ENCODE measurements at regions not wholly inside any gene's neighbourhood (a gene's known extent, or its start where the extent isn't known, plus 50 kb on each side); places are given as distances from the start of the nearest gene placed in this dataset.

DNA sequence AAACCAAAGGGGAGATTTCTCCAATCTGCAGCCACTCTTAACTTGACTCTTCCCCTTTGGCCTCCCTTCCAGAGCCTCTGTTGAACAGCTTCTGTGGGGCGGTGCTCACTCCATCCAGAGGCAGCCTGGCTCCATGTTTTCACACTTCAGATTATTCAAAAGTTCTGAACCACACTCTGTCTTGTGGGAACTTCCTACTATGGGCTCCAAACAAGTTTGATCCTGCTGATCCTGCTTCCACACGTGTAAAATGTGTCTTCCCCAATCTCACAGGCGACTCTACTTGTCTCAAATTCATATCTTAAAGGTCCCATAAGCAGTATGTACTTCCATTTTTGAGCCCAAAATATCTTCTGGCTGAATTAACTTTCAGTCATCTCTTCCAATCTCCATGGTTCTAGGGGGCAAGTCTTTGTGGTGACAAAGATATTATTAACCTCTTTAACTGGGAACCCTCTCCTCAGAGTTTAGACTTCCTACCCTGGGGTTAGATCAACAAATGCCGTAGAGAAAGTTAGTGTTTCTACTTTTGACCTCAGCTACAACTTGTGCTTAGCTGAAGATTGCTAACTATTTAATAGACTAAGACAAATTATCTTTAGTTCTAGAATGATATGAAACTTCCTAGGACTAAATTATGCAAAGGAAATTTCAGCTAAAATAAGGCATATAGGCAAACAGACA is 176.3 kb upstream of the BCL6 start:
- ChIA-PET CTCF (interaction anchor here (0.6 to 2.2 kb wide), 5 partner anchors 166 to 361 kb away, joined by 3 to 17 read pairs (median 5); no protein-coding TSS in a partner anchor), POLR2A (no interaction called here)
- no peak for ATAC-seq
- Mint-ChIP-seq H3K9me3 (ENCODE audit: low read depth) (peaks cover 14% of the 10 kb centered on the region), H3K4me1 (peaks cover 86% of the 10 kb centered on the region), H3K36me3 (ENCODE audit: low read depth) (peaks cover 9% of the 10 kb centered on the region), H3K27me3 (no peaks in the 10 kb centered on the region), H3K27ac (no peak overlapping the region), H3K4me3 (no peak overlapping the region)
- no peak for DNase-seq
- intact Hi-C loops (cut with DNase I, micrococcal nuclease): loop anchor here (2.0 to 10.0 kb wide), 9 partner anchors 231 to 1403 kb away; partner anchors contain the start of gene LPP (in 1 of the 2)

DNA sequence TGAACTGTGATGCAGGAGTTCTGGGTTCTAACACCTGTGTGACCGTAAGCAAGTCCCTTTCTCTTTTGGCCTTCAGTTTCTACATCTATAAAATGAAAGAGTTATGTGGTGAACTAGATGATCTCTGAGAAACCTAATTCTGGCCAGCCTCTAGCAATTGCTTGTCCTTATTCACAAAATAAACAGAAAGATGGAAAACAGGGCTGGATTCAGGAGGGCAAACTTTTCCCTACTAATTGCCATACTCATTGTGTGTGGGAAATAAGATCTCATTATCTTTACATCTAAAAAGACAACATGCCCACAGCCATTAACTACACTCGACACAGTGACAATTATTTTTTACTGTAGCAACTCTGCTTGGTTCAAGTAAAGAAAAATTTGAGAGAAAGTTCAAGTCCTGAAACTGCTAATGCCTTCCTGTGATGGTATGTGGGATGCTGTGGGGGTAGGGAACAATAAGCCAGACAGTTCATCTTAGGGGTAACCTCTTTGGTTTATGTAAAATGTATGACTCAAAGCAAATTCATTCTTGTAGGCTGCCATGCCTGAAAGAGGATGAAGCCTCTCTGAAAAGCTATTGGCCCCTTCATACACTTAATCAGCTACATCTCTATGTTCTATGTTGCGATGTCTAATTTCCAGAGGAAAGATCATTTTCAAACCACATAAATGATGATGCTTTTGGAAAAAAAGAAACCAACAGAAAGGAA is 177.6 kb upstream of the BCL6 start:
- ATAC-seq: peak; percentile 81
- H3K9me3 Mint-ChIP-seq (ENCODE audit: low read depth): peaks cover 14% of the 10 kb centered on the region
- H3K27me3 Mint-ChIP-seq: no peaks in the 10 kb centered on the region
- DNase-seq: peak; percentile 61
- intact Hi-C loops (cut with DNase I, micrococcal nuclease): loop anchor here (1.0 to 10.0 kb wide), 16 partner anchors 53 to 1402 kb away; partner anchors contain the start of genes BCL6 (in 2 of the 2) and LPP (in 1 of the 2)
- CTCF ChIA-PET: interaction anchor here (0.5 to 2.2 kb wide), 10 partner anchors 53 to 372 kb away, joined by 3 to 17 read pairs (median 4); no protein-coding TSS in a partner anchor
- POLR2A ChIA-PET: interaction anchor here (0.6 to 1.3 kb wide), 9 partner anchors 52 to 331 kb away, joined by 3 to 9 read pairs (median 4); partner anchors contain the start of gene BCL6
- peaks cover 9% of the 10 kb centered on the region for H3K36me3 Mint-ChIP-seq (ENCODE audit: low read depth)
- H3K27ac Mint-ChIP-seq: peak overlapping the region; percentile 77
- peaks cover 80% of the 10 kb centered on the region for H3K4me1 Mint-ChIP-seq
- H3K4me3 Mint-ChIP-seq: peak overlapping the region; percentile 4

DNA sequence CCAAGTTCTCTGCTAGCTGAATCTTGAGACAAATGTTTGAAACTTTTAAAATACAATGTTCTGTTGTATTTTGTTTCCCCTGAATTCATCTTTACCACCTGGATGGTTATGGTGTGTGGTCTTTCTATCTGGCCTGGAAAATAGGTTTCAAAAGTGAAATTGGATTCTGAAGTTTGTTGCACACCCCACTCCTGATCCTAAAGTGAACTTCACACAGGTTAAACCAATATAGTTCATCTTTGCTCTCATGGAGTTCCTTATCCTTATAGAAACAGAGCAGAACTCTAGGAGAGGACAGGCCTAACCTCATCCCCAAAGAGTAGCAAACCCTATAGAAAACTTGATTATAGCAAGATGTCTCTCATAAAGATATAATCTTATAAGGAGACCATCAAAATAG is 179.4 kb upstream of the BCL6 start:
- no peak overlapping the region for H3K4me3 Mint-ChIP-seq
- ChIA-PET POLR2A (interaction anchor here (1.1 kb wide), 1 partner anchor 180 kb away, joined by 5 read pairs; no protein-coding TSS in a partner anchor), CTCF (interaction anchor here (1.3 to 3.0 kb wide), 4 partner anchors 10 to 184 kb away, joined by 4 to 19 read pairs (median 5); no protein-coding TSS in a partner anchor)
- ATAC-seq (no peak), DNase-seq (no peak)
- H3K4me1 Mint-ChIP-seq: peaks cover 76% of the 10 kb centered on the region
- no peak overlapping the region for H3K27ac Mint-ChIP-seq
- no peaks in the 10 kb centered on the region for H3K27me3 Mint-ChIP-seq
- intact Hi-C loops (cut with DNase I, micrococcal nuclease): loop anchor here (5.0 to 10.0 kb wide), 6 partner anchors 228 to 1400 kb away; partner anchors contain the start of gene LPP (in 1 of the 2)
- H3K9me3 Mint-ChIP-seq (ENCODE audit: low read depth): peaks cover 14% of the 10 kb centered on the region
- peaks cover 9% of the 10 kb centered on the region for H3K36me3 Mint-ChIP-seq (ENCODE audit: low read depth)

DNA sequence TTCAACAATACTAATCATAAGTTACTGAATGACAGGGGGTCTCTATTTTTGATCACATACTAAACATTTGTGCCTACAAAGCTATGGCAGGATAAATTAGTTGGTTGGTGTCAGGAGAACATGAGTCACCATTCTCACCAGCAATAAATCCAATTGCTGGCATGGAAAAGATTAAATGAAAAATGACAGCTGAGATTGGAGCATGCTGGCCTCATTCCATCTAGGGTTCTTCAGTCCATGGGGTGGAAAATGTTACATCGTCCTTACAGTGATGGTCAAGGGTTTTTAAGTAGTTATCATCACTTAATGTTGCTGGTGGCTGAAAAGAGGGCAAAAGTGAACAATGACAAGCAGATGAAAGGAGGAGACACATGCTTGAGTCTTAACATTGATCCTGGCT is 180.1 kb upstream of the BCL6 start:
- POLR2A ChIA-PET: interaction anchor here (1.1 kb wide), 1 partner anchor 181 kb away, joined by 5 read pairs; no protein-coding TSS in a partner anchor
- DNase-seq (no peak), ATAC-seq (no peak)
- Mint-ChIP-seq H3K4me1 (peaks cover 76% of the 10 kb centered on the region), H3K9me3 (ENCODE audit: low read depth) (peaks cover 14% of the 10 kb centered on the region), H3K4me3 (no peak overlapping the region), H3K27me3 (no peaks in the 10 kb centered on the region), H3K27ac (no peak overlapping the region), H3K36me3 (ENCODE audit: low read depth) (peaks cover 9% of the 10 kb centered on the region)
- intact Hi-C loops (cut with DNase I, micrococcal nuclease): loop anchor here in 1 of 2 experiments (10.0 kb wide), 1 partner anchor 1399 kb away; no protein-coding TSS in a partner anchor
- CTCF ChIA-PET: interaction anchor here (0.7 to 3.0 kb wide), 6 partner anchors 9 to 187 kb away, joined by 3 to 19 read pairs (median 4); no protein-coding TSS in a partner anchor

DNA sequence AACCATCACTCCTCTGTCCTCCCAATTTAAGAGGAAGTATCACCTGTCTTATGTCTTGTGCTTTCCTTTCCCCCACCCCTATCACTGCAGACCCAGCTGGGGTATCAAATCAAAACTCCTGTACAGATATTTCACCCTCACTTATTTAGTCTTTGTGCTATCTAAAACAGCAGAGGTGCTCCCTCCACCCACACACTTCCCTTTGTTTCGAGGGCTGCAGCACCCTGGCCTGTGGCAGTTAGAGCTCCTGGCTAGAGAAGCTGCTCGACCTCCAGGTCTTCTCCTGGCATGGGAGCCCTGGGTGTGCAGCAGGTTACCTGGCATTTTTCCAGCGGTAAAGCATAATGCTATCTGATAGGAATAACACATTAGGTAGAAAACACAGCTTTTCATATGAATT is 181.4 kb upstream of the BCL6 start:
- intact Hi-C loops (cut with DNase I, micrococcal nuclease): loop anchor here in 1 of 2 experiments (10.0 kb wide), 1 partner anchor 1398 kb away; no protein-coding TSS in a partner anchor
- Mint-ChIP-seq H3K36me3 (ENCODE audit: low read depth) (peaks cover 7% of the 10 kb centered on the region), H3K9me3 (ENCODE audit: low read depth) (peaks cover 14% of the 10 kb centered on the region), H3K4me3 (no peak overlapping the region), H3K27me3 (peaks cover under 1% of the 10 kb centered on the region), H3K27ac (peak overlapping the region; percentile 23), H3K4me1 (peaks cover 66% of the 10 kb centered on the region)
- POLR2A ChIA-PET: interaction anchor here (0.7 kb wide), 1 partner anchor 988 kb away, joined by 3 read pairs; no protein-coding TSS in a partner anchor
- peak; percentile 35 for DNase-seq
- no peak for ATAC-seq
- CTCF ChIA-PET: interaction anchor here (0.6 to 3.0 kb wide), 9 partner anchors 9 to 188 kb away, joined by 3 to 19 read pairs (median 3); partner anchors contain the start of gene BCL6

DNA sequence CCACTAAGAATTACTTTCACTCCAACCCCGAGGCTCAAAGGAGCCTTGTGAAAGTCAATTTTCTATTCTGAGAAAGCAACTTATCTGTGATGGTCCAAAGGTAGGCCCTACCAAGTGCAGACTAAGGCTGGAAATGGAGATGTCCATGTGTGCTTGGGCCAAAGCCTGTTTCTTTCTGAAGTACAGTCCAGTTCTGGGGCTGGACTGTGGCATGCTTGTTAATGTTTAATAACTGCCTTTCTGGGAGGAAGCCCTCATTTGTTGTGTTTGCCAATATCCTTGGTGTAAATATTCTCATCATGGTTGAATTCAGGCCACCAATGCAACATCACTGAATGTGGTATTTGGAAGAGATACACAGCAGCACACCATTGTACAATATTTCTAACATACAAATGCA is 182.3 kb upstream of the BCL6 start:
- Mint-ChIP-seq H3K27ac (no peak overlapping the region), H3K27me3 (peaks cover 2% of the 10 kb centered on the region), H3K4me1 (peaks cover 67% of the 10 kb centered on the region), H3K4me3 (no peak overlapping the region), H3K36me3 (ENCODE audit: low read depth) (peaks cover 7% of the 10 kb centered on the region), H3K9me3 (ENCODE audit: low read depth) (peaks cover 14% of the 10 kb centered on the region)
- ChIA-PET CTCF (interaction anchor here (1.1 kb wide), 2 partner anchors 8 to 9 kb away, joined by 3 to 4 read pairs; no protein-coding TSS in a partner anchor), POLR2A (interaction anchor here (0.6 kb wide), 1 partner anchor 104 kb away, joined by 6 read pairs; no protein-coding TSS in a partner anchor)
- DNase-seq (no peak), ATAC-seq (no peak)
- intact Hi-C loops (cut with DNase I, micrococcal nuclease): loop anchor here in 1 of 2 experiments (10.0 kb wide), 1 partner anchor 1397 kb away; no protein-coding TSS in a partner anchor

DNA sequence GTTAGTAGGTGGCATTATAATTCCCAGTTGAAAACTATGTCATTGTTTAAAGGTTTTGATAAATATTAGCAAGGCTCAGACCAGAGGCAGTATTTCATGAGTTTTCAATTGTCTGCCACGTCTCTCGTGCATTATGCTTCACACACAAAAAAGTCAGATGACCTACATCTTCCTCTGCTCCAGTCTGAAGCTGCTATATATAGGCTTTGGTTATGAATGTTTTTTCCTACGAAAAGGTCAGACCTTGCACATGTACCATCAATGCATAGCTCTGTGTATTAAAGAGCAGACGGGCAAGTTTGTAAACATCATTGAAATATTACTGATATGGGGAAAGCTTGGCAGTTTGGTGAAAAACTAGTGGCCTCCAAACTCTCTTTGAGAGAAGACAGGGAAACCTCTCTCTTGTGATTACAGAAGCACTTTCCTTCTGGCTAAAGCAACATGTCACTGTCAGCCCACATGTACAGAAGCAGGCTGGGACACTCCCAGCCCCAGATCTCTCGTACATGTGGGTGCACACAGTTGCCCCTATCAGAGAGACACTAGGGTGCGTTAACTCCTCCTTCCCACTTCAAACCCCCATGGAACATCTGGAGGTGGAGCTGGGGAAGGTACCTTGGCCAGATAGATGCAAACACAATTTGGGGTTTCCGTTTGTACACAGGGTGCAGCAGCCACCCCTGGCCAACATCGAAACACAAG is 184.0 kb upstream of the BCL6 start:
- H3K27me3 Mint-ChIP-seq: peaks cover 2% of the 10 kb centered on the region
- intact Hi-C loops (cut with DNase I, micrococcal nuclease): loop anchor here in 1 of 2 experiments (10.0 kb wide), 1 partner anchor 1396 kb away; no protein-coding TSS in a partner anchor
- H3K4me3 Mint-ChIP-seq: no peak overlapping the region
- peaks cover 50% of the 10 kb centered on the region for H3K4me1 Mint-ChIP-seq
- peaks cover 4% of the 10 kb centered on the region for H3K36me3 Mint-ChIP-seq (ENCODE audit: low read depth)
- ChIA-PET POLR2A (no interaction called here), CTCF (interaction anchor here (0.6 to 1.4 kb wide), 4 partner anchors 34 to 1951 kb away, joined by 3 to 4 read pairs (median 4); no protein-coding TSS in a partner anchor)
- DNase-seq: peak; percentile 37
- H3K9me3 Mint-ChIP-seq (ENCODE audit: low read depth): peaks cover 10% of the 10 kb centered on the region
- ATAC-seq: peak; percentile 78
- peak overlapping the region; percentile 59 for H3K27ac Mint-ChIP-seq

DNA sequence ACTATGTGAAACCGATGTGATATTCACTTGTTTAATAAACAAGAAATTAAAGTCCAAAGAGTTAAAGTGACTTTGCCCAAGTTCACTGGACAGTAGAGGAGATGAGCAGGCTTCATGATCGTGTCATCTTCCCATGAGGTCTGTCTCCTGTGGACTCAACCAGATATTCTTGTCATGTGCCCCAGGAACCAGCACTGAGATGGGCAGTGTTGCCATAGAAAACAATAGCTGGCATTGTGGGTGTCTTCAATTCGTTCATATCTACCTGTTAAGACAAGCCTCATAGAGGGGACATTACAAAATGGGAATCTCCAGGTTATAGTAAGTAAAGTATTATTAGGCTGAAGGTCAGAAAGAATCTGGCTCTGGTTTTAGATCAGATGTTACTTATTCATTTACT is 184.8 kb upstream of the BCL6 start:
- Mint-ChIP-seq H3K36me3 (ENCODE audit: low read depth) (no peaks in the 10 kb centered on the region), H3K27me3 (peaks cover 2% of the 10 kb centered on the region), H3K4me1 (peaks cover 48% of the 10 kb centered on the region), H3K9me3 (ENCODE audit: low read depth) (peaks cover 4% of the 10 kb centered on the region), H3K27ac (no peak overlapping the region), H3K4me3 (no peak overlapping the region)
- ATAC-seq (no peak), DNase-seq (no peak)
- CTCF ChIA-PET: interaction anchor here (0.9 to 1.4 kb wide), 3 partner anchors 34 to 190 kb away, joined by 3 to 4 read pairs (median 3); no protein-coding TSS in a partner anchor
- POLR2A ChIA-PET: no interaction called here
- intact Hi-C loops (cut with DNase I, micrococcal nuclease): no loop called here

DNA sequence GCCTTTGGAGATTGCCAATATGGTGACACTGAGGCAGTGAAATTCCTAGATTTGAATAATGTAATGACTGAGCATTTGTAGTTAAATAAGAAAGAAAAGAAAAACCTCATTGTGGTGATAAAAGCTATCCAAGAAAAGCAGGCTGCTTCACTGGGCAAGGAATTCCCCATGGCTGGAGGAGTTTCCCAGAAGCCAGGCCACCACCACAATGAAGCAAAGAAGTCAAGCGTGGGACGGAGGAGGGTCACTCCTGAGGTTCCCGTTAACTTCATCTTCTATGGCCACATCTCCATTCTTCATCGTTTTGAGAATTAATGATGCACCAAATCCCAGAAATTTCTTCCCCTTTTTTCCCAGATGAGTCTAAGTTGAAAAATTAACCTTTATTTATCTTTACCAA is 185.8 kb upstream of the BCL6 start:
- H3K4me1 Mint-ChIP-seq: peaks cover 47% of the 10 kb centered on the region
- H3K4me3 Mint-ChIP-seq: no peak overlapping the region
- H3K9me3 Mint-ChIP-seq (ENCODE audit: low read depth): no peaks in the 10 kb centered on the region
- H3K27me3 Mint-ChIP-seq: peaks cover 2% of the 10 kb centered on the region
- H3K36me3 Mint-ChIP-seq (ENCODE audit: low read depth): no peaks in the 10 kb centered on the region
- CTCF ChIA-PET: interaction anchor here (0.6 to 0.9 kb wide), 2 partner anchors 191 to 1098 kb away, joined by 3 to 8 read pairs; no protein-coding TSS in a partner anchor
- ATAC-seq: no peak
- no peak overlapping the region for H3K27ac Mint-ChIP-seq
- POLR2A ChIA-PET: interaction anchor here (0.6 kb wide), 1 partner anchor 52 kb away, joined by 3 read pairs; no protein-coding TSS in a partner anchor
- DNase-seq: no peak
- intact Hi-C loops (cut with DNase I, micrococcal nuclease): no loop called here

DNA sequence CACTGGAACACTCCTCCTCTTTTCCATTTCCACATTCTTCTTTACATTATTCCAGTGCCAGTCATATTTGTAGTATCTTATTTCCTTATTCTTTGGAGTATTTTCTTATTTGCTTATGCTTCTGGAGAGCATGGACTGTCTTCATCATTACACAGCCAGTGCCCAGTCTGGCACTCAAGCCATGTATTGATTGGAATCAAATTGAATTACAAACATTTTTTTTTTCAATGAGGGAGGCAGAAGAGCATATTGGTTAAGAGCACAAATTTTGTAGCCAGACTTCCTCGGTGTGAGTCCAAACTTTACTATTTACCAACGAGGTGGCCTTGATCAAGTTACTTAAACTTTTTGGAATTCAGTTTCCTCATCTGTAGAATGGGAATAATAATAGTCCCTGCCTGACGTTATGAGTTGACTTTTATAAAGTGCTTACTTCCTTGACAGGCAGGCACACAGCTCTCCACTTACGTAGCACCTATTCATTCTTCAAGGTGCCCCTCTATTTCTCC is 186.6 kb upstream of the BCL6 start:
- DNase-seq: no peak
- ATAC-seq: no peak
- H3K27me3 Mint-ChIP-seq: peaks cover 2% of the 10 kb centered on the region
- no peak overlapping the region for H3K4me3 Mint-ChIP-seq
- peaks cover 44% of the 10 kb centered on the region for H3K4me1 Mint-ChIP-seq
- H3K36me3 Mint-ChIP-seq (ENCODE audit: low read depth): no peaks in the 10 kb centered on the region
- no peaks in the 10 kb centered on the region for H3K9me3 Mint-ChIP-seq (ENCODE audit: low read depth)
- CTCF ChIA-PET: no interaction called here
- POLR2A ChIA-PET: no interaction called here
- H3K27ac Mint-ChIP-seq: no peak overlapping the region
- intact Hi-C loops (cut with DNase I, micrococcal nuclease): no loop called here
